ENCODE measurements at regions not wholly inside any gene's neighbourhood (a gene's known extent, or its start where the extent isn't known, plus 50 kb on each side); places are given as distances from the start of the nearest gene placed in this dataset.

DNA sequence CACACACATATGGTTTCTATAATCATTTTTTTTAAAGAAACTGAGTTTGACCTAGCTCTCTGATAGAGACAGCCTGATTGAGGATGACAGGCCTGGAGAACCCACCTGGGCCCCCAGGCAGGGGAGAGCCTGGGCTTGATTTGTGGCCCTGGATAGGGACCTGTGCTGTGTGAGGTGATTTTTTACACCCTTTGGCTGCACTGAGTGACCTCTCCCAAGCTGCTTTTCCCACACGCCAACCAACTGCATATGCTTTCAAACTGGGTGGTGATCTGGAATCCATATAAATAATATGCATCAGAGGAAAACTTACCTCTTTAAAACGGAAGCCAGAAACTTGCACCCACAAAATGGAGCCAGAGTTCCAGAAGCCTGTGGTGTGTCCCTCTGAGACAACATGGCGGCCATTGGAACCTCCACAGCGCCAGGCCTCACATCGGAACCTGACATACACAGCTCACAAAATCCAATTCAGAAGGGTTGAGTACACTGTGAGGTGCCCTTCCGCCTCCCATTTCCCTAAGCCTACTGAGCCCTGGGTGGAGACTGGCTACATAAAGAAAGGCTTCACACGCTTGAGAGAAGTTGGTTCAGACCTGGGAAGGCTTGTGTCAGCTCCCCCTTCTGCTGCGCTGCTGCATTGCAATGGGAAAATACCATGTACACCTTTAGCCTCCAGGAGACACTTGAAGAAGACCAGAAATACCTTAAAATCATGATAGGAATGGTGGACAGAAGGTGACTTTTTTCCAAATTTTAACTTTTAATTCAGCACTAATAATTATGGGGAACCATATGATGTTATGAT lies 160.7 kb downstream of the HHIPL2 start:
- TF ChIP-seq CTCF (IDR thresholded peaks at IDR 0.05) (no peak), EP300 (IDR thresholded peaks at IDR 0.05) (no peak)

All from sigmoid colon (tissue), 4 donors.